ENCODE measurements at regions not wholly inside any gene's neighbourhood (a gene's known extent, or its start where the extent isn't known, plus 50 kb on each side); places are given as distances from the start of the nearest gene placed in this dataset.

GRCh38 chr2:16167451-16167861 is 227.1 kb downstream of the MYCN start:
- no peak overlapping the region for H3K27ac ChIP-seq (ENCODE audit: low read depth, low read length)
- H4K20me1 ChIP-seq (ENCODE audit: low read depth, low read length) = no peaks in the 10 kb centered on the region
- H3K36me3 ChIP-seq (ENCODE audit: low read length) = no peaks in the 10 kb centered on the region
- H3K9me3 ChIP-seq (ENCODE audit: insufficient read depth, low read length) = no peaks in the 10 kb centered on the region
- H3F3A ChIP-seq (ENCODE audit: insufficient read depth) = no peaks in the 10 kb centered on the region
- H3K4me3 ChIP-seq (ENCODE audit: insufficient read depth, low read length, poor library complexity, severe bottlenecking) = no peak overlapping the region
- H2AFZ ChIP-seq (ENCODE audit: low read depth, low read length, severe bottlenecking) = no peak overlapping the region
- H3K9me2 ChIP-seq (replicated peaks; ENCODE audit: insufficient read depth, low read length) = no peaks in the 10 kb centered on the region
- H3K4me2 ChIP-seq (ENCODE audit: low read depth, low read length, poor library complexity, severe bottlenecking) = no peak overlapping the region
- no peak overlapping the region for H3K9ac ChIP-seq (ENCODE audit: low read length)
- no peaks in the 10 kb centered on the region for H3K79me2 ChIP-seq (ENCODE audit: insufficient read depth, low read length)
- no peaks in the 10 kb centered on the region for H3K27me3 ChIP-seq (ENCODE audit: low read length)
- TF ChIP-seq CTCF (IDR thresholded peaks at IDR 0.05; ENCODE audit: insufficient read depth, low read length, poor library complexity, severe bottlenecking) = no peak
- no peak for TF ChIP-seq EZH2phosphoT487 (conservative IDR thresholded peaks at IDR 0.05; ENCODE audit: low read length)

DNA sequence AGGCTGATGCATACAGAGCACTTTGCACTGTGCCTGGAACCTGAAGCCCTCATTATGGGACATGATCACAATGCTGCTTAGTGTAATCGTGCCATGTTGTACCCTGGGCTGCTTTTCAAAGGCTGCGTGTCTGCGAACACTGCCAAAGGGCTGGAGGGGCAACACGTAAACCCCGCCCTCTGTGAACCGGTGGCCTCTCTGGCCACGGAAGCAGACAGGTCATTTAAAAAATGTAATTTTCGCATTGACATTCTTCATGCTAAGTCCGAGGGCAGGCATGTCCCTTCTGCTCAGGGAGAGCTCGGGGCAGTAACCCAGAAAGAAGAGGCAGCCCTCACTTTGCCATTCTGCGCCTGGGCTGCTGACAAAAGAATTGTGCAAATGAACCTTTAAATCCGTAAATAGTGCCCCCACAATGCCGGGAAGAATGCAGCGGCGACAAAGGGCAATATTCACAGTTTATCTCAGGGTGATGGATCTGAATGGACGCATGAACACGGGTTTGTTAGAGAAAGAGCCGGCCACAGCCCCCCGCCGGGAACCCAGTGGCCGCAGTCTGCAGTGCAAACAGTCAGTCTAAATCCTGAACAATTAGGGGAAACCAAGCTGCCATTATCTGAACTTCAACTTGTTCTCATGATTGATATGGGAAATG is 226.1 kb downstream of the MYCN start:
- TF ChIP-seq CTCF (IDR thresholded peaks at IDR 0.05; ENCODE audit: insufficient read depth, low read length, poor library complexity, severe bottlenecking) (no peak), EZH2phosphoT487 (conservative IDR thresholded peaks at IDR 0.05; ENCODE audit: low read length) (no peak)
- Histone ChIP-seq H3K36me3 (ENCODE audit: low read length) (no peaks in the 10 kb centered on the region), H2AFZ (ENCODE audit: low read depth, low read length, severe bottlenecking) (no peak overlapping the region), H3K4me3 (ENCODE audit: insufficient read depth, low read length, poor library complexity, severe bottlenecking) (no peak overlapping the region), H3F3A (ENCODE audit: insufficient read depth) (no peaks in the 10 kb centered on the region), H3K79me2 (ENCODE audit: insufficient read depth, low read length) (no peaks in the 10 kb centered on the region), H3K9me3 (ENCODE audit: insufficient read depth, low read length) (no peaks in the 10 kb centered on the region), H3K27me3 (ENCODE audit: low read length) (no peaks in the 10 kb centered on the region), H3K9me2 (replicated peaks; ENCODE audit: insufficient read depth, low read length) (no peaks in the 10 kb centered on the region), H3K27ac (ENCODE audit: low read depth, low read length) (no peak overlapping the region), H3K9ac (ENCODE audit: low read length) (no peak overlapping the region), H3K4me2 (ENCODE audit: low read depth, low read length, poor library complexity, severe bottlenecking) (no peak overlapping the region), H4K20me1 (ENCODE audit: low read depth, low read length) (no peaks in the 10 kb centered on the region)

DNA sequence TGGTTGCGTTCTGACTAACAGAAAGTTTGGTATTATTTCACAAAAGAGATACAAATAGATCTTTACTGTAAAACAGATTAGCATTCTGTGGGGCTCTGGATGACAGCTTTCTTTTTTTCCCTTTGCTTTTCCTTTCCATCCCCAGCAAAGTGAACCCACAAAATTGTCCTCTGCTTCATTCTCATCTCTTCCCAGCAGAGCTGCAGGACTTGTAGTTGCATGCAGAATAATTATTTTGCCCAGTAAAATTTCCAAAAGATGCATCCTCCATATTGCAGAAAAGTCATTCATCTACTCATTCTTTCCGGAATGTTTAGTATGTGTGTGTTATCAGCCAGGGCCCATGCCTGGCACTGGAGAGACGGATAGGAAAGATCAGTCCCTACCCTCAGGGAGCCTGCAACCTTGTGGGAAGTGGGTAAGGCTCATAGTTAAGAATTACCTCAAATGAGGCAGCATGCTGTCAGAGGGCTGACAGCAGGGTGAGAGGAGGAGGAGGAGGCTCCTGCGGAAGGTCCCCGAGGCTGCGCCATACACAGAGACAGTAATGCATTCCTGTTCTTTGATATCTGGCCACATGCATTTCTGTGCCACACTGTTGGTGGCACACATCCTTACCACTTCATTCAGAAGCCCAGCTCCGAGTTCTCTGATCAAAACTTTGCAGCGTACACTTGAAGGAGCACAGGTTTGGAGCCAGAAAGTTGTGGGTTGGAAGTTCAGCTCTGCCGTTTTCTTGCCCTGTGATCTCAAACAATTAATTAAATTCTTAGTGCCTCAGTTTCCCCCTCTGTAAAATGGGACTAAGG is 225.4 kb downstream of the MYCN start:
- no peaks in the 10 kb centered on the region for H3K9me2 ChIP-seq (replicated peaks; ENCODE audit: insufficient read depth, low read length)
- no peaks in the 10 kb centered on the region for H3K36me3 ChIP-seq (ENCODE audit: low read length)
- no peaks in the 10 kb centered on the region for H3K27me3 ChIP-seq (ENCODE audit: low read length)
- H4K20me1 ChIP-seq (ENCODE audit: low read depth, low read length) = no peaks in the 10 kb centered on the region
- H3K4me2 ChIP-seq (ENCODE audit: low read depth, low read length, poor library complexity, severe bottlenecking) = no peak overlapping the region
- H2AFZ ChIP-seq (ENCODE audit: low read depth, low read length, severe bottlenecking) = no peak overlapping the region
- H3K4me3 ChIP-seq (ENCODE audit: insufficient read depth, low read length, poor library complexity, severe bottlenecking) = no peak overlapping the region
- no peaks in the 10 kb centered on the region for H3K79me2 ChIP-seq (ENCODE audit: insufficient read depth, low read length)
- no peaks in the 10 kb centered on the region for H3K9me3 ChIP-seq (ENCODE audit: insufficient read depth, low read length)
- H3K27ac ChIP-seq (ENCODE audit: low read depth, low read length) = no peak overlapping the region
- no peak for TF ChIP-seq EZH2phosphoT487 (conservative IDR thresholded peaks at IDR 0.05; ENCODE audit: low read length)
- no peak for TF ChIP-seq CTCF (IDR thresholded peaks at IDR 0.05; ENCODE audit: insufficient read depth, low read length, poor library complexity, severe bottlenecking)
- H3K9ac ChIP-seq (ENCODE audit: low read length) = no peak overlapping the region
- H3F3A ChIP-seq (ENCODE audit: insufficient read depth) = no peaks in the 10 kb centered on the region
